Suprapubic skin (tissue), 4 donors: ENCODE measurements at regions not wholly inside any gene's neighbourhood (a gene's known extent, or its start where the extent isn't known, plus 50 kb on each side); places are given as distances from the start of the nearest gene placed in this dataset.

Source experiments
- CTCF ChIP-seq, 2 donors: fragments of 200-600 bp in 1 of 2; fragments of 450-650 bp in 1 of 2; sonication (generic) in 1 of 2; IDR thresholded peaks; one replicate each; pipeline ENCODE4 v1.5.1; 2016 to 2019; ENCODE audit warnings: antibody characterized with exemption in 2 of 2, mild to moderate bottlenecking in 1 of 2, moderate library complexity in 1 of 2
- POLR2A ChIP-seq, 2 donors: fragments of 450-650 bp; IDR thresholded peaks; one replicate each; pipeline ENCODE4 v1.6.1; 2017; ENCODE audit warnings: antibody characterized with exemption in 2 of 2, mild to moderate bottlenecking in 2 of 2, moderate library complexity in 2 of 2
- POLR2AphosphoS5 ChIP-seq, 3 donors: sonication (generic); formaldehyde crosslinking; IDR thresholded peaks; one replicate each; pipeline ENCODE4 v1.6.1; 2017; ENCODE audit warnings: antibody characterized with exemption in 3 of 3

- TF ChIP-seq POLR2A (IDR thresholded peaks at IDR 0.05) (no peak), CTCF (IDR thresholded peaks at IDR 0.05) (no peak), POLR2AphosphoS5 (IDR thresholded peaks at IDR 0.05) (no peak)
These were observed 96.0 kb upstream of the MYCN start for GRCh38 chr2:15844211-15844801.
